Nephron (organoid): ENCODE measurements at regions not wholly inside any gene's neighbourhood (a gene's known extent, or its start where the extent isn't known, plus 50 kb on each side); places are given as distances from the start of the nearest gene placed in this dataset.

ENCODE experiments used
- H3K27ac Mint-ChIP-seq, 3 experiments: 2 replicates each; pipeline ENCODE4 v1.8.0; 2020; ENCODE audit warnings: mixed read lengths in 3 of 3, mild to moderate bottlenecking in 2 of 3, moderate library complexity in 1 of 3
- H3K27me3 Mint-ChIP-seq: 2 replicates; pipeline ENCODE4 v1.8.0; 2021; ENCODE audit warnings: low read depth, mild to moderate bottlenecking, moderate library complexity, mixed read lengths
- H3K36me3 Mint-ChIP-seq: 2 replicates; pipeline ENCODE4 v1.8.0; 2020; ENCODE audit warnings: low read depth, mixed read lengths
- H3K4me1 Mint-ChIP-seq: 2 replicates; pipeline ENCODE4 v1.8.0; 2020; ENCODE audit warnings: mixed read lengths
- H3K4me3 Mint-ChIP-seq, 3 experiments: 2 replicates each; pipeline ENCODE4 v1.8.0; 2020; ENCODE audit warnings: mild to moderate bottlenecking in 3 of 3, mixed read lengths in 3 of 3, moderate library complexity in 2 of 3
- H3K9me3 Mint-ChIP-seq: 2 replicates; pipeline ENCODE4 v1.8.0; 2020; ENCODE audit warnings: mixed read lengths
- TF ChIP-seq, protein P1 (sequence below), 3 experiments: fragments of 200-600 bp; sonication (generic); IDR thresholded peaks; one replicate each; pipeline ENCODE4 v1.5.0; 2021; ENCODE audit warnings: antibody characterized with exemption in 3 of 3; ENCODE audit not compliant: unreplicated experiment in 3 of 3

DNA sequence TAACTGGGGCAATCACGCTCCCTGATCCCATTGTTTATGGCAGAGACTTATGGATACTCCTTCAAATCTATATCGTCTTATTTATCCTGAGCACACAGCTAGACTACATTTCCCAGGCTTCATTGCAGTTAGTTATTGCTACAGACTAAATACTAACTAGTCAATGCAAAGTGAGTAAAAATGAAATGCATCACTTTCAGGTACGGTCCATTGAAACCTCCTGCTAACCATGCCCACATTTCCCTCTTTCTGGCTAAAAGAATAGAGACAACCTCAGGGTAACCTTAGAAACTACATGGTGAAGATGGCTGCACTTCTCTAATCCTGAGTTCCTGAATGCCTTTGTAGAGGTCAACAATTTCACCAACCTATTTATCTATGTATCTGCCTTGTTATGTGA is 437.4 kb downstream of the EPHA4 start:
- Mint-ChIP-seq H3K9me3 (no peaks in the 10 kb centered on the region), H3K36me3 (no peaks in the 10 kb centered on the region), H3K27ac (no peak overlapping the region), H3K4me1 (no peaks in the 10 kb centered on the region), H3K4me3 (no peak overlapping the region), H3K27me3 (no peaks in the 10 kb centered on the region)
- TF ChIP-seq, protein P1, sequence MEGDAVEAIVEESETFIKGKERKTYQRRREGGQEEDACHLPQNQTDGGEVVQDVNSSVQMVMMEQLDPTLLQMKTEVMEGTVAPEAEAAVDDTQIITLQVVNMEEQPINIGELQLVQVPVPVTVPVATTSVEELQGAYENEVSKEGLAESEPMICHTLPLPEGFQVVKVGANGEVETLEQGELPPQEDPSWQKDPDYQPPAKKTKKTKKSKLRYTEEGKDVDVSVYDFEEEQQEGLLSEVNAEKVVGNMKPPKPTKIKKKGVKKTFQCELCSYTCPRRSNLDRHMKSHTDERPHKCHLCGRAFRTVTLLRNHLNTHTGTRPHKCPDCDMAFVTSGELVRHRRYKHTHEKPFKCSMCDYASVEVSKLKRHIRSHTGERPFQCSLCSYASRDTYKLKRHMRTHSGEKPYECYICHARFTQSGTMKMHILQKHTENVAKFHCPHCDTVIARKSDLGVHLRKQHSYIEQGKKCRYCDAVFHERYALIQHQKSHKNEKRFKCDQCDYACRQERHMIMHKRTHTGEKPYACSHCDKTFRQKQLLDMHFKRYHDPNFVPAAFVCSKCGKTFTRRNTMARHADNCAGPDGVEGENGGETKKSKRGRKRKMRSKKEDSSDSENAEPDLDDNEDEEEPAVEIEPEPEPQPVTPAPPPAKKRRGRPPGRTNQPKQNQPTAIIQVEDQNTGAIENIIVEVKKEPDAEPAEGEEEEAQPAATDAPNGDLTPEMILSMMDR (IDR thresholded peaks at IDR 0.05; ENCODE audit: unreplicated experiment in 3 of 3): no peak

GRCh38 chr2:221135699-221136098 is 436.4 kb downstream of the EPHA4 start:
- no peaks in the 10 kb centered on the region for H3K36me3 Mint-ChIP-seq
- no peaks in the 10 kb centered on the region for H3K27me3 Mint-ChIP-seq
- no peak overlapping the region for H3K27ac Mint-ChIP-seq
- H3K4me3 Mint-ChIP-seq: no peak overlapping the region
- TF ChIP-seq, protein P1 (IDR thresholded peaks at IDR 0.05; ENCODE audit: unreplicated experiment in 3 of 3): no peak
- no peaks in the 10 kb centered on the region for H3K9me3 Mint-ChIP-seq
- H3K4me1 Mint-ChIP-seq: no peaks in the 10 kb centered on the region

- H3K27ac Mint-ChIP-seq: no peak overlapping the region
- no peaks in the 10 kb centered on the region for H3K36me3 Mint-ChIP-seq
- TF ChIP-seq, protein P1 (IDR thresholded peaks at IDR 0.05; ENCODE audit: unreplicated experiment in 3 of 3): no peak
- peaks cover 4% of the 10 kb centered on the region for H3K9me3 Mint-ChIP-seq
- no peaks in the 10 kb centered on the region for H3K27me3 Mint-ChIP-seq
- H3K4me3 Mint-ChIP-seq: no peak overlapping the region
- H3K4me1 Mint-ChIP-seq: no peaks in the 10 kb centered on the region
These were observed 434.7 kb downstream of the EPHA4 start for GRCh38 chr2:221137385-221137784.

GRCh38 chr2:221142341-221142740 is 429.8 kb downstream of the EPHA4 start:
- H3K9me3 Mint-ChIP-seq: peaks cover 12% of the 10 kb centered on the region
- no peaks in the 10 kb centered on the region for H3K36me3 Mint-ChIP-seq
- H3K27me3 Mint-ChIP-seq: no peaks in the 10 kb centered on the region
- H3K27ac Mint-ChIP-seq: no peak overlapping the region
- TF ChIP-seq, protein P1 (IDR thresholded peaks at IDR 0.05; ENCODE audit: unreplicated experiment in 3 of 3): no peak
- no peak overlapping the region for H3K4me3 Mint-ChIP-seq
- H3K4me1 Mint-ChIP-seq: peaks cover 7% of the 10 kb centered on the region

GRCh38 chr2:221143231-221143630 is 428.9 kb downstream of the EPHA4 start:
- H3K4me1 Mint-ChIP-seq: peaks cover 7% of the 10 kb centered on the region
- peak overlapping the region; percentile 36 to 85 (median 73) for H3K27ac Mint-ChIP-seq
- H3K36me3 Mint-ChIP-seq: no peaks in the 10 kb centered on the region
- TF ChIP-seq, protein P1 (IDR thresholded peaks at IDR 0.05; ENCODE audit: unreplicated experiment in 3 of 3): no peak
- no peaks in the 10 kb centered on the region for H3K27me3 Mint-ChIP-seq
- H3K9me3 Mint-ChIP-seq: peaks cover 12% of the 10 kb centered on the region
- no peak overlapping the region for H3K4me3 Mint-ChIP-seq

DNA sequence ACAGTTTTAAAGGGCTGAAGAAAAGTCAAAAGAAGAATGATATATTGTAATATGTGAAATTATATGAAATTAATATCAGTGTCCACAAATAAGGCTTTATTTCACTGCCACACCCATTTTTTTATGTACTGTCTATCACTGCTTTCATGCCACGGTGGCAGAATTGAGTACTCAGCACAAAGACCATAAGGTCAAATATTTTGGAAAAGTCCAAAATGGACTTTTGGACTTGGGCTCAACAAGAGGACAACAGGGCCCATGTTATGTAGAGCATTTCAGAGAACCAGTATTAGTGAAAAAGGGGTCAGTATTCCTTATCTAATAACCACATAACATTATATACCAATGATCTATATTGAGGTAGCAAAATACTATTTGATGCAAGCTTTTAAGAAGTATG is 427.2 kb downstream of the EPHA4 start:
- TF ChIP-seq, protein P1 (IDR thresholded peaks at IDR 0.05; ENCODE audit: unreplicated experiment in 3 of 3): no peak
- Mint-ChIP-seq H3K27ac (no peak overlapping the region), H3K9me3 (peaks cover 12% of the 10 kb centered on the region), H3K4me1 (peaks cover 7% of the 10 kb centered on the region), H3K27me3 (no peaks in the 10 kb centered on the region), H3K4me3 (no peak overlapping the region), H3K36me3 (no peaks in the 10 kb centered on the region)
